ENCODE measurements at regions not wholly inside any gene's neighbourhood (a gene's known extent, or its start where the extent isn't known, plus 50 kb on each side); places are given as distances from the start of the nearest gene placed in this dataset.

DNA sequence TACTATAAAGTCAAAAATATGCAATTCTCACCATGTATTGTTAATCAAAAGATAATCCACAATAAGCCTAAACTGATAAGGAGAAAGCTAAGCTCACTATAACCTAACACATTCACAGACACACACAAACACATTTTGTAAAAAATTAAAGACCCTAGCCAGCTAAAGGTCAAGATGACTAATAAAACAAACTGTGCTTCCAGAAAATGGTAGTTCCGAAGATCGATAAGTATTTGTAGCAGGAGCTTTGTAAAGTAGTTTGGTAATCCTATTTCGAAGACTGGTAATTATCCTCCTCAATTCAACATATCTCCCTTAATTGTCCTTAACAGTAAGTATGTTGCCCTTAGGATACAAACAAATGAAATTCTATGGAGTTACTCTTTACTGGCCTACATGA, 62.9 kb upstream of the CHMP2B start:
- Histone ChIP-seq H3K14ac (ENCODE audit: low read length) (no peak overlapping the region), H2BK12ac (ENCODE audit: low read length) (no peak overlapping the region), H2AFZ (ENCODE audit: low read length) (no peak overlapping the region), H2BK15ac (ENCODE audit: low read length) (no peak overlapping the region), H3K18ac (ENCODE audit: low read length) (no peak overlapping the region), H3K4me3 (ENCODE audit: low read length in 2 of 2) (no peak overlapping the region), H3K9me3 (replicated peaks in 1 of 2; ENCODE audit: control insufficient read depth in 2 of 2, insufficient read depth in 1 of 2, low read depth in 1 of 2, low read length in 2 of 2) (no peaks in the 10 kb centered on the region), H3K27ac (replicated peaks; ENCODE audit: low read length) (no peak overlapping the region), H3K79me1 (ENCODE audit: low read depth, low read length) (no peaks in the 10 kb centered on the region), H2AK5ac (ENCODE audit: low read depth, low read length) (no peak overlapping the region), H3K4me1 (ENCODE audit: control insufficient read depth in 2 of 2, insufficient read depth in 1 of 2, low read depth in 1 of 2, low read length in 2 of 2) (peaks cover 3 to 12% of the 10 kb centered on the region in 2 donors), H2BK5ac (ENCODE audit: low read length) (no peak overlapping the region), H3K4me2 (ENCODE audit: insufficient read depth, low read length, poor library complexity, severe bottlenecking) (no peak overlapping the region), H3K23ac (ENCODE audit: low read depth, low read length, poor library complexity) (no peak overlapping the region), H2BK120ac (ENCODE audit: low read depth, low read length) (no peak overlapping the region), H4K91ac (ENCODE audit: low read depth, low read length, poor library complexity) (no peak overlapping the region), H4K8ac (ENCODE audit: low read depth, low read length) (no peak overlapping the region), H3K36me3 (replicated peaks in 1 of 2; ENCODE audit: control insufficient read depth in 2 of 2, insufficient read depth in 2 of 2, low read length in 2 of 2) (no peaks in the 10 kb centered on the region), H3K27me3 (ENCODE audit: control insufficient read depth in 3 of 3, insufficient read depth in 3 of 3, low read depth in 1 of 3, low read length in 3 of 3) (no peaks in the 10 kb centered on the region), H3K9ac (ENCODE audit: low read depth, low read length, poor library complexity) (no peak overlapping the region), H3K4ac (ENCODE audit: low read length) (no peak overlapping the region)
- no peak for DNase-seq (ENCODE audit: low spot score)
- WGBS, 2 donors (ENCODE audit: extremely low coverage in 2 of 2, insufficient read length in 2 of 2, insufficient replicate concordance in 1 of 2) = no CpG with 5 or more reads among the region's 3 CpGs

DNA sequence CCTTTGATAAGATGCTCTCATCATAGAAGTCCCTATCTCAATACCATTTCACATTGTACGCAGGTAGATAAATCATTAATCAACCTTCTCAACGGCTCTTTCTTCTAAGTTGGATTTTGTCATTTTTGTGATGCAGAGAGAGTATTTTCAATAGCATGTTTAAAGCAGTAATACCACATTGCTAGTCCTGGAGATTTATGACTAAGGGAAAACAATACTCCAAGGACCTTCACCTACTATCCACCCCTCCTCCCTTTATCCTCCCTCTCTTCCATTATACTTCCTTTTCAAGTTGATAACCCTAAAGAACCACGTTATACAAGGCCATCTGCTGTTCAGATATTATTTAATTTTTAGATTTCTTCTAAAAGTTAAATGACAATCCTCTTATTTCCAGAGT, 65.3 kb upstream of the CHMP2B start:
- WGBS, 2 donors (ENCODE audit: extremely low coverage in 2 of 2, insufficient read length in 2 of 2, insufficient replicate concordance in 1 of 2) = no CpG with 5 or more reads among the region's 3 CpGs
- Histone ChIP-seq H2BK5ac (ENCODE audit: low read length) (no peak overlapping the region), H2BK12ac (ENCODE audit: low read length) (no peak overlapping the region), H3K4ac (ENCODE audit: low read length) (no peak overlapping the region), H3K27ac (replicated peaks; ENCODE audit: low read length) (no peak overlapping the region), H3K36me3 (replicated peaks in 1 of 2; ENCODE audit: control insufficient read depth in 2 of 2, insufficient read depth in 2 of 2, low read length in 2 of 2) (no peaks in the 10 kb centered on the region), H4K91ac (ENCODE audit: low read depth, low read length, poor library complexity) (no peak overlapping the region), H2AK5ac (ENCODE audit: low read depth, low read length) (no peak overlapping the region), H3K9me3 (replicated peaks in 1 of 2; ENCODE audit: control insufficient read depth in 2 of 2, insufficient read depth in 1 of 2, low read depth in 1 of 2, low read length in 2 of 2) (no peaks in the 10 kb centered on the region), H3K27me3 (ENCODE audit: control insufficient read depth in 3 of 3, insufficient read depth in 3 of 3, low read depth in 1 of 3, low read length in 3 of 3) (no peaks in the 10 kb centered on the region), H3K23ac (ENCODE audit: low read depth, low read length, poor library complexity) (no peak overlapping the region), H4K8ac (ENCODE audit: low read depth, low read length) (no peak overlapping the region), H3K4me1 (ENCODE audit: control insufficient read depth in 2 of 2, insufficient read depth in 1 of 2, low read depth in 1 of 2, low read length in 2 of 2) (peaks cover 2 to 12% of the 10 kb centered on the region in 2 donors), H3K4me2 (ENCODE audit: insufficient read depth, low read length, poor library complexity, severe bottlenecking) (no peak overlapping the region), H3K79me1 (ENCODE audit: low read depth, low read length) (no peaks in the 10 kb centered on the region), H3K4me3 (ENCODE audit: low read length in 2 of 2) (no peak overlapping the region), H3K14ac (ENCODE audit: low read length) (no peak overlapping the region), H3K18ac (ENCODE audit: low read length) (no peak overlapping the region), H2BK15ac (ENCODE audit: low read length) (no peak overlapping the region), H2BK120ac (ENCODE audit: low read depth, low read length) (no peak overlapping the region), H3K9ac (ENCODE audit: low read depth, low read length, poor library complexity) (no peak overlapping the region), H2AFZ (ENCODE audit: low read length) (peak overlapping the region; percentile 54)
- no peak for DNase-seq (ENCODE audit: low spot score)

DNA sequence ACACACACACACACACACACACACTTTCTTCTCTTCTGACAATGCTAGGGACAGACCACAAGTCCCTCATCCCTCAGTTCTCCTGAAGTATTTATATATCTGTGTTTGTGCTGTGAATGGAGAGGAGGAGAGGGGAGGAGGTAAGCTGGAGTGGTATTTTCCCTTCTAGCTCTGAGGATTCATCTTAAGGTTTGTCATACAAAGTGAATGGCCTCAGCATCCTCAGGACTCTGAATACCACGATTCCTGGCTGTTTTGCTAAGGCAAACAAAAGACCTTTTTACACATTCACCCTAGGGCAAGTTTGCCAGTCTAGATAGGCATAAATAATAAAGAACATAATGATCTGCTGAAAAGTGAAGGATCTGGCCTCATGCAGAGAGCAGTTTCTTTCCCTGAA, 65.7 kb upstream of the CHMP2B start:
- no peak overlapping the region for H2AK5ac ChIP-seq (ENCODE audit: low read depth, low read length)
- peak overlapping the region; percentile 54 for H2AFZ ChIP-seq (ENCODE audit: low read length)
- no peaks in the 10 kb centered on the region for H3K27me3 ChIP-seq (ENCODE audit: control insufficient read depth in 3 of 3, insufficient read depth in 3 of 3, low read depth in 1 of 3, low read length in 3 of 3)
- H3K79me1 ChIP-seq (ENCODE audit: low read depth, low read length) = no peaks in the 10 kb centered on the region
- peak overlapping the region; percentile 8 for H3K27ac ChIP-seq (replicated peaks; ENCODE audit: low read length)
- no peak overlapping the region for H3K4ac ChIP-seq (ENCODE audit: low read length)
- no peak overlapping the region for H4K91ac ChIP-seq (ENCODE audit: low read depth, low read length, poor library complexity)
- no peak overlapping the region for H3K4me3 ChIP-seq (ENCODE audit: low read length in 2 of 2)
- H3K9me3 ChIP-seq (replicated peaks in 1 of 2; ENCODE audit: control insufficient read depth in 2 of 2, insufficient read depth in 1 of 2, low read depth in 1 of 2, low read length in 2 of 2) = no peaks in the 10 kb centered on the region
- H3K36me3 ChIP-seq (replicated peaks in 1 of 2; ENCODE audit: control insufficient read depth in 2 of 2, insufficient read depth in 2 of 2, low read length in 2 of 2) = no peaks in the 10 kb centered on the region
- DNase-seq (ENCODE audit: low spot score) = peak; percentile 6
- H3K9ac ChIP-seq (ENCODE audit: low read depth, low read length, poor library complexity) = no peak overlapping the region
- no peak overlapping the region for H3K23ac ChIP-seq (ENCODE audit: low read depth, low read length, poor library complexity)
- H3K4me1 ChIP-seq (ENCODE audit: control insufficient read depth in 2 of 2, insufficient read depth in 1 of 2, low read depth in 1 of 2, low read length in 2 of 2) = peaks cover 2 to 12% of the 10 kb centered on the region in 2 donors
- no peak overlapping the region for H2BK12ac ChIP-seq (ENCODE audit: low read length)
- no peak overlapping the region for H3K18ac ChIP-seq (ENCODE audit: low read length)
- no peak overlapping the region for H3K4me2 ChIP-seq (ENCODE audit: insufficient read depth, low read length, poor library complexity, severe bottlenecking)
- WGBS, 2 donors (ENCODE audit: extremely low coverage in 2 of 2, insufficient read length in 2 of 2, insufficient replicate concordance in 1 of 2) = no CpG with 5 or more reads among the region's 1 CpG
- no peak overlapping the region for H3K14ac ChIP-seq (ENCODE audit: low read length)
- H4K8ac ChIP-seq (ENCODE audit: low read depth, low read length) = no peak overlapping the region
- H2BK5ac ChIP-seq (ENCODE audit: low read length) = no peak overlapping the region
- H2BK120ac ChIP-seq (ENCODE audit: low read depth, low read length) = no peak overlapping the region
- no peak overlapping the region for H2BK15ac ChIP-seq (ENCODE audit: low read length)

DNA sequence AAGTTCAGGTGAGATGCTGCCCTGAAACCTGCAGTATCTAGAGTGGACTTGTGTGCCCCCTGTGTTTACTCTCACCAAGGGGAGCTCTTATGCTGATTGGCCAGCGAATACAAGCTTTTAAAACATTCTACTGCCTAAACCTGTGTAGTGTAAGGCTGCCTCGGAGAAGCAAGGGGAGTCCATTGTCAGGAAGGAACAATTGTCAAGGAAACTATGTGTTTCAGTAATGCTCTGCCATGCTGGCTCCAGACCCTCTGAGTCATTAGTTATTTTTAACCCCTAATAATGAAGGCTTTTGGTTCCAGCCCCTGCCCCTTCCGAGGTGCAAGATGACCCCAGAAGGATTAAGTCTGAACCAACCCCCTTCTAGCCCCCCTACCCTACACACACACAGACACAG, 66.1 kb upstream of the CHMP2B start:
- Histone ChIP-seq H3K9ac (ENCODE audit: low read depth, low read length, poor library complexity) (no peak overlapping the region), H3K27ac (replicated peaks; ENCODE audit: low read length) (peak overlapping the region; percentile 20), H3K4ac (ENCODE audit: low read length) (no peak overlapping the region), H3K18ac (ENCODE audit: low read length) (no peak overlapping the region), H2AK5ac (ENCODE audit: low read depth, low read length) (no peak overlapping the region), H3K9me3 (replicated peaks in 1 of 2; ENCODE audit: control insufficient read depth in 2 of 2, insufficient read depth in 1 of 2, low read depth in 1 of 2, low read length in 2 of 2) (no peaks in the 10 kb centered on the region), H2BK15ac (ENCODE audit: low read length) (no peak overlapping the region), H4K91ac (ENCODE audit: low read depth, low read length, poor library complexity) (no peak overlapping the region), H2BK12ac (ENCODE audit: low read length) (no peak overlapping the region), H3K79me1 (ENCODE audit: low read depth, low read length) (no peaks in the 10 kb centered on the region), H3K27me3 (ENCODE audit: control insufficient read depth in 3 of 3, insufficient read depth in 3 of 3, low read depth in 1 of 3, low read length in 3 of 3) (no peaks in the 10 kb centered on the region), H4K8ac (ENCODE audit: low read depth, low read length) (no peak overlapping the region), H3K14ac (ENCODE audit: low read length) (no peak overlapping the region), H3K36me3 (replicated peaks in 1 of 2; ENCODE audit: control insufficient read depth in 2 of 2, insufficient read depth in 2 of 2, low read length in 2 of 2) (no peaks in the 10 kb centered on the region), H2BK120ac (ENCODE audit: low read depth, low read length) (no peak overlapping the region), H3K4me2 (ENCODE audit: insufficient read depth, low read length, poor library complexity, severe bottlenecking) (no peak overlapping the region), H2BK5ac (ENCODE audit: low read length) (no peak overlapping the region), H3K23ac (ENCODE audit: low read depth, low read length, poor library complexity) (no peak overlapping the region), H2AFZ (ENCODE audit: low read length) (peak overlapping the region; percentile 54), H3K4me1 (ENCODE audit: control insufficient read depth in 2 of 2, insufficient read depth in 1 of 2, low read depth in 1 of 2, low read length in 2 of 2) (peaks cover 2 to 12% of the 10 kb centered on the region in 2 donors), H3K4me3 (ENCODE audit: low read length in 2 of 2) (no peak overlapping the region)
- WGBS, 2 donors (ENCODE audit: extremely low coverage in 2 of 2, insufficient read length in 2 of 2, insufficient replicate concordance in 1 of 2) = no CpG with 5 or more reads among the region's 3 CpGs
- DNase-seq (ENCODE audit: low spot score) = peak; percentile 8

Data from neuronal stem cell (in vitro differentiated cells).